ENCODE measurements at regions not wholly inside any gene's neighbourhood (a gene's known extent, or its start where the extent isn't known, plus 50 kb on each side); places are given as distances from the start of the nearest gene placed in this dataset.

GRCh38 chr16:85284141-85284817 lies 172.0 kb upstream of the CIBAR2 start:
- no peak for TF ChIP-seq CTCF (conservative IDR thresholded peaks at IDR 0.05)
- TF ChIP-seq ZFX (IDR thresholded peaks at IDR 0.05): no peak

Measured in C4-2B (cell line).